HCT116 (cell line): ENCODE measurements at regions not wholly inside any gene's neighbourhood (a gene's known extent, or its start where the extent isn't known, plus 50 kb on each side); places are given as distances from the start of the nearest gene placed in this dataset.

Experiments used
- ATAC-seq: fragments of 200-7000 bp; cut with Tn5 transposase; 2 replicates; pipeline ENCODE4 v1.9.1; 2020; ENCODE audit warnings: mild to moderate bottlenecking, moderate library complexity
- BruUV-seq: library from RNA; stranded (reverse); fragments of 400-500 nt; replicated peaks from 2 replicates; lab custom pipeline; 2021; lab: Mats Ljungman, UMichigan
- CTCF ChIA-PET: fragments of 300-600 bp; sonication (Branson Sonifier 250); formaldehyde crosslinking; loops from one replicate; lab custom pipeline; 2021; ENCODE audit warnings: antibody characterized with exemption; lab: Charles Lee
- POLR2A ChIA-PET: fragments of 300-600, 350-600 bp; sonication (Branson Sonifier 250); formaldehyde crosslinking; loops from one replicate; lab custom pipeline; 2021; ENCODE audit warnings: antibody characterized with exemption; lab: Charles Lee
- RAD21 ChIA-PET, 2 experiments: fragments of 300-600 bp; sonication (Branson Sonifier 250); formaldehyde crosslinking; loops; one replicate each; lab custom pipeline; 2023; ENCODE audit warnings: low total read pairs in 2 of 2; ENCODE audit not compliant: uncharacterized antibody in 2 of 2, unreplicated experiment in 2 of 2, low non-redundant PET in 1 of 2; lab: Charles Lee
- DNase-seq: peaks from one replicate; pipeline ENCODE4 v3.0.0-alpha.2; 2010; ENCODE audit warnings: low read depth, low spot score
- H2AFZ ChIP-seq: fragments of 200-600 bp; shearing (Covaris generic), sonication (generic); 2 replicates; pipeline ENCODE4 v1.6.1; 2017; ENCODE audit warnings: low read depth, mixed run types, mixed read lengths, antibody characterized with exemption, low read length; ENCODE audit not compliant: poor library complexity, severe bottlenecking
- H3K27ac ChIP-seq: 2 replicates; pipeline ENCODE4 v1.5.1; 2012; ENCODE audit warnings: low read depth, low read length
- H3K27me3 ChIP-seq: fragments of 200-600 bp; sonication (generic); 2 replicates; pipeline ENCODE4 v1.6.1; 2016; ENCODE audit warnings: mixed run types, low read length, mixed read lengths; ENCODE audit not compliant: insufficient read depth
- H3K36me3 ChIP-seq, 2 experiments: fragments of 200-500 bp in 1 of 2; fragments of 200-600 bp in 1 of 2; sonication (Bioruptor generic) in 1 of 2; sonication (generic) in 1 of 2; 2 replicates each; pipeline versions ENCODE4 v1.5.1 to v1.6.1; 2014 to 2016; ENCODE audit warnings: low read length in 2 of 2, inconsistent platforms in 1 of 2, mixed read lengths in 1 of 2, mixed run types in 1 of 2; ENCODE audit not compliant: insufficient read depth in 2 of 2, control insufficient read depth in 1 of 2
- H3K4me1 ChIP-seq, 2 experiments: fragments of 200-600 bp in 1 of 2; sonication (generic) in 1 of 2; 2 replicates each; pipeline versions ENCODE4 v1.5.1 to v1.6.1; 2012 to 2017; ENCODE audit warnings: low read length in 2 of 2, inconsistent platforms in 1 of 2, mild to moderate bottlenecking in 1 of 2, mixed read lengths in 1 of 2, mixed run types in 1 of 2, moderate library complexity in 1 of 2; ENCODE audit not compliant: insufficient read depth in 2 of 2, control insufficient read depth in 1 of 2
- H3K4me2 ChIP-seq: fragments of 200-600 bp; sonication (generic); 2 replicates; pipeline ENCODE4 v1.6.1; 2017; ENCODE audit warnings: mixed run types, low read length, mixed read lengths
- H3K4me3 ChIP-seq, 2 experiments: fragments of 200-600 bp in 1 of 2; sonication (generic) in 1 of 2; replicated peaks in 1 of 2; 2 replicates each; pipeline ENCODE4 v1.5.1; 2011 to 2016; ENCODE audit warnings: low read length in 2 of 2, control low read depth in 1 of 2, low read depth in 1 of 2, mild to moderate bottlenecking in 1 of 2, mixed read lengths in 1 of 2, mixed run types in 1 of 2
- H3K79me2 ChIP-seq: fragments of 200-600 bp; sonication (generic); 2 replicates; pipeline ENCODE4 v1.6.1; 2017; ENCODE audit warnings: mild to moderate bottlenecking, mixed run types, low read length, moderate library complexity, mixed read lengths; ENCODE audit not compliant: insufficient read depth
- H3K9ac ChIP-seq: fragments of 200-600 bp; sonication (generic); 2 replicates; pipeline ENCODE4 v1.6.1; 2016; ENCODE audit warnings: low read length, mixed read lengths
- H3K9me2 ChIP-seq: fragments of 200-600 bp; sonication (generic), shearing (Covaris generic); 2 replicates; pipeline ENCODE4 v1.6.1; 2017; ENCODE audit warnings: mixed run types, mild to moderate bottlenecking, moderate library complexity; ENCODE audit not compliant: insufficient read depth
- H3K9me3 ChIP-seq, 2 experiments: fragments of 200-500 bp in 1 of 2; fragments of 200-600 bp in 1 of 2; sonication (Bioruptor generic) in 1 of 2; sonication (generic) in 1 of 2; 2 replicates each; pipeline ENCODE4 v1.6.1; 2014 to 2017; ENCODE audit warnings: low read length in 2 of 2, mixed read lengths in 2 of 2, inconsistent platforms in 1 of 2, low read depth in 1 of 2, mild to moderate bottlenecking in 1 of 2, mixed run types in 1 of 2, moderate library complexity in 1 of 2; ENCODE audit not compliant: control insufficient read depth in 1 of 2, insufficient read depth in 1 of 2
- H4K20me1 ChIP-seq: fragments of 200-600 bp; sonication (generic), shearing (Covaris generic); 2 replicates; pipeline ENCODE4 v1.6.1; 2017; ENCODE audit warnings: mixed run types, mild to moderate bottlenecking, moderate library complexity; ENCODE audit not compliant: insufficient read depth
- CBX3 ChIP-seq: IDR thresholded peaks from 2 replicates; pipeline ENCODE4 v1.6.1; 2012; ENCODE audit warnings: low read depth
- CEBPB ChIP-seq: IDR thresholded peaks from 2 replicates; pipeline ENCODE4 v1.6.1; 2012; ENCODE audit warnings: low read depth
- EZH2 ChIP-seq: fragments of 200-600 bp; sonication (generic); IDR thresholded peaks from 2 replicates; pipeline ENCODE4 v1.6.1; 2017; ENCODE audit warnings: antibody characterized with exemption, mixed run types
- EZH2phosphoT487 ChIP-seq: fragments of 200-600 bp; IDR thresholded peaks from 2 replicates; pipeline ENCODE4 v1.6.1; 2018; ENCODE audit warnings: antibody characterized with exemption, borderline replicate concordance
- FOSL1 ChIP-seq: IDR thresholded peaks from 2 replicates; pipeline ENCODE4 v1.6.1; 2012; ENCODE audit warnings: low read depth
- JUND ChIP-seq: IDR thresholded peaks from 2 replicates; pipeline ENCODE4 v1.6.1; 2012
- POLR2AphosphoS5 ChIP-seq: IDR thresholded peaks from 2 replicates; pipeline ENCODE4 v1.6.1; 2011; ENCODE audit warnings: mild to moderate bottlenecking, low read depth, low read length, moderate library complexity
- SP1 ChIP-seq: IDR thresholded peaks from 2 replicates; pipeline ENCODE4 v1.6.1; 2012; ENCODE audit warnings: low read depth
- SRF ChIP-seq: IDR thresholded peaks from 2 replicates; pipeline ENCODE4 v1.6.1; 2012; ENCODE audit warnings: low read depth
- TCF7L2 ChIP-seq: IDR thresholded peaks from 2 replicates; pipeline ENCODE4 v1.7.0; 2011; ENCODE audit warnings: borderline replicate concordance, inconsistent platforms; ENCODE audit not compliant: insufficient read depth, insufficient read length; ENCODE audit errors: extremely low read depth
- YY1 ChIP-seq: IDR thresholded peaks from 2 replicates; pipeline ENCODE4 v1.6.1; 2011; ENCODE audit warnings: low read length, low read depth, moderate library complexity, mild to moderate bottlenecking; ENCODE audit not compliant: insufficient replicate concordance; ENCODE audit errors: extremely low read depth
- ZFX ChIP-seq: fragments of 450-650 bp; IDR thresholded peaks from 2 replicates; pipeline ENCODE4 v1.6.1; 2017
- intact Hi-C: fragments of 100-400 bp; cut with micrococcal nuclease; formaldehyde crosslinking; loops from 2 replicates; pipeline ENCODE4 v1.10.0; 2022
- TF ChIP-seq, protein P1 (sequence below): IDR thresholded peaks from 2 replicates; pipeline ENCODE4 v1.6.1; 2012
- TF ChIP-seq, protein P2 (sequence below), 3 experiments: fragments of 200-600 bp in 1 of 3; sonication (generic) in 1 of 3; IDR thresholded peaks in 2 of 3; conservative IDR thresholded peaks in 1 of 3; 2 replicates each; pipeline ENCODE4 v1.5.1; 2012 to 2017; ENCODE audit warnings: low read depth in 2 of 3, low read length in 2 of 3, antibody characterized with exemption in 1 of 3, borderline replicate concordance in 1 of 3, control low read depth in 1 of 3, mild to moderate bottlenecking in 1 of 3, mixed read lengths in 1 of 3, mixed run types in 1 of 3, moderate library complexity in 1 of 3; ENCODE audit not compliant: insufficient read depth in 1 of 3
- TF ChIP-seq, protein P3 (sequence below): IDR thresholded peaks from 2 replicates; pipeline ENCODE4 v1.6.1; 2012; ENCODE audit warnings: low read depth
- TF ChIP-seq, protein P4 (sequence below): IDR thresholded peaks from 2 replicates; pipeline ENCODE4 v1.6.1; 2011; ENCODE audit warnings: mild to moderate bottlenecking, low read length, moderate library complexity; ENCODE audit not compliant: insufficient replicate concordance; ENCODE audit errors: extremely low read depth

DNA sequence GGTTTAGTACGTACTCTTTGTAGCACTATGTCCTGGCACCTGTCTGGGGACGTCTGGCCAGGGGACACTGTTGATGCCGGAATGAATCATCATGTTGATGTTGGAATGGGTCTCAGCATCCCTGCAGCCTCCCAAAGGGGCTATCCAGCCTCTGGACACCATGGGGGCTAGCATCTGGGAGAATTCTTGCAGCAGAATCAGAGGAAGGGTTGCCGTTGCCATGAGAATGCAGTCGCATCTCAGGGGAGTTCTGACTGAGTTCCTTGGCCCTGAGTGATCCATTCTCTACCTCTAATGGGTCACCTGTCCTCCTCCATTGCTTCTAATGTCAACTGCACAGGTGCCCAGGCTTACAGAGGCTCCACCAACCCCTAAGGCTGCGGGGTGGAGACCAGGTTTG is 129.1 kb downstream of the UQCRFS1 start:
- RAD21 ChIA-PET = no interaction called here
- Histone ChIP-seq H3K4me2 (no peak overlapping the region), H3K27me3 (no peaks in the 10 kb centered on the region), H3K79me2 (no peaks in the 10 kb centered on the region), H3K9ac (no peak overlapping the region), H3K27ac (no peak overlapping the region), H2AFZ (no peak overlapping the region), H3K4me1 (no peaks in the 10 kb centered on the region), H3K9me2 (no peaks in the 10 kb centered on the region), H3K36me3 (no peaks in the 10 kb centered on the region), H4K20me1 (no peaks in the 10 kb centered on the region), H3K9me3 (0 out of 4 replicates have a peak, but pooled peaks cover 0 to 4% of the 10 kb centered on the region in 2 experiments), H3K4me3 (no peak overlapping the region)
- DNase-seq = no peak
- no peak for ATAC-seq
- intact Hi-C loops = no loop called here
- BruUV-seq = no TSS peak
- CTCF ChIA-PET = no interaction called here
- TF ChIP-seq, protein P1, sequence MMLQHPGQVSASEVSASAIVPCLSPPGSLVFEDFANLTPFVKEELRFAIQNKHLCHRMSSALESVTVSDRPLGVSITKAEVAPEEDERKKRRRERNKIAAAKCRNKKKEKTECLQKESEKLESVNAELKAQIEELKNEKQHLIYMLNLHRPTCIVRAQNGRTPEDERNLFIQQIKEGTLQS = no peak
- TF ChIP-seq, protein P2, sequence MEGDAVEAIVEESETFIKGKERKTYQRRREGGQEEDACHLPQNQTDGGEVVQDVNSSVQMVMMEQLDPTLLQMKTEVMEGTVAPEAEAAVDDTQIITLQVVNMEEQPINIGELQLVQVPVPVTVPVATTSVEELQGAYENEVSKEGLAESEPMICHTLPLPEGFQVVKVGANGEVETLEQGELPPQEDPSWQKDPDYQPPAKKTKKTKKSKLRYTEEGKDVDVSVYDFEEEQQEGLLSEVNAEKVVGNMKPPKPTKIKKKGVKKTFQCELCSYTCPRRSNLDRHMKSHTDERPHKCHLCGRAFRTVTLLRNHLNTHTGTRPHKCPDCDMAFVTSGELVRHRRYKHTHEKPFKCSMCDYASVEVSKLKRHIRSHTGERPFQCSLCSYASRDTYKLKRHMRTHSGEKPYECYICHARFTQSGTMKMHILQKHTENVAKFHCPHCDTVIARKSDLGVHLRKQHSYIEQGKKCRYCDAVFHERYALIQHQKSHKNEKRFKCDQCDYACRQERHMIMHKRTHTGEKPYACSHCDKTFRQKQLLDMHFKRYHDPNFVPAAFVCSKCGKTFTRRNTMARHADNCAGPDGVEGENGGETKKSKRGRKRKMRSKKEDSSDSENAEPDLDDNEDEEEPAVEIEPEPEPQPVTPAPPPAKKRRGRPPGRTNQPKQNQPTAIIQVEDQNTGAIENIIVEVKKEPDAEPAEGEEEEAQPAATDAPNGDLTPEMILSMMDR (IDR thresholded peaks at IDR 0.05 in 2 of 3, conservative IDR thresholded peaks at IDR 0.05 in 1 of 3; ENCODE audit: borderline replicate concordance in 1 of 3, insufficient read depth in 1 of 3, low read depth in 2 of 3, low read length in 2 of 3) = no peak
- TF ChIP-seq CBX3 = no peak
- TF ChIP-seq JUND = no peak
- TF ChIP-seq SRF = no peak
- no peak for TF ChIP-seq CEBPB
- TF ChIP-seq, protein P3, sequence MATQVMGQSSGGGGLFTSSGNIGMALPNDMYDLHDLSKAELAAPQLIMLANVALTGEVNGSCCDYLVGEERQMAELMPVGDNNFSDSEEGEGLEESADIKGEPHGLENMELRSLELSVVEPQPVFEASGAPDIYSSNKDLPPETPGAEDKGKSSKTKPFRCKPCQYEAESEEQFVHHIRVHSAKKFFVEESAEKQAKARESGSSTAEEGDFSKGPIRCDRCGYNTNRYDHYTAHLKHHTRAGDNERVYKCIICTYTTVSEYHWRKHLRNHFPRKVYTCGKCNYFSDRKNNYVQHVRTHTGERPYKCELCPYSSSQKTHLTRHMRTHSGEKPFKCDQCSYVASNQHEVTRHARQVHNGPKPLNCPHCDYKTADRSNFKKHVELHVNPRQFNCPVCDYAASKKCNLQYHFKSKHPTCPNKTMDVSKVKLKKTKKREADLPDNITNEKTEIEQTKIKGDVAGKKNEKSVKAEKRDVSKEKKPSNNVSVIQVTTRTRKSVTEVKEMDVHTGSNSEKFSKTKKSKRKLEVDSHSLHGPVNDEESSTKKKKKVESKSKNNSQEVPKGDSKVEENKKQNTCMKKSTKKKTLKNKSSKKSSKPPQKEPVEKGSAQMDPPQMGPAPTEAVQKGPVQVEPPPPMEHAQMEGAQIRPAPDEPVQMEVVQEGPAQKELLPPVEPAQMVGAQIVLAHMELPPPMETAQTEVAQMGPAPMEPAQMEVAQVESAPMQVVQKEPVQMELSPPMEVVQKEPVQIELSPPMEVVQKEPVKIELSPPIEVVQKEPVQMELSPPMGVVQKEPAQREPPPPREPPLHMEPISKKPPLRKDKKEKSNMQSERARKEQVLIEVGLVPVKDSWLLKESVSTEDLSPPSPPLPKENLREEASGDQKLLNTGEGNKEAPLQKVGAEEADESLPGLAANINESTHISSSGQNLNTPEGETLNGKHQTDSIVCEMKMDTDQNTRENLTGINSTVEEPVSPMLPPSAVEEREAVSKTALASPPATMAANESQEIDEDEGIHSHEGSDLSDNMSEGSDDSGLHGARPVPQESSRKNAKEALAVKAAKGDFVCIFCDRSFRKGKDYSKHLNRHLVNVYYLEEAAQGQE = no peak
- no peak for TF ChIP-seq SP1
- TF ChIP-seq ZFX = no peak
- no peak for TF ChIP-seq FOSL1
- TF ChIP-seq TCF7L2 = no peak
- TF ChIP-seq, protein P4, sequence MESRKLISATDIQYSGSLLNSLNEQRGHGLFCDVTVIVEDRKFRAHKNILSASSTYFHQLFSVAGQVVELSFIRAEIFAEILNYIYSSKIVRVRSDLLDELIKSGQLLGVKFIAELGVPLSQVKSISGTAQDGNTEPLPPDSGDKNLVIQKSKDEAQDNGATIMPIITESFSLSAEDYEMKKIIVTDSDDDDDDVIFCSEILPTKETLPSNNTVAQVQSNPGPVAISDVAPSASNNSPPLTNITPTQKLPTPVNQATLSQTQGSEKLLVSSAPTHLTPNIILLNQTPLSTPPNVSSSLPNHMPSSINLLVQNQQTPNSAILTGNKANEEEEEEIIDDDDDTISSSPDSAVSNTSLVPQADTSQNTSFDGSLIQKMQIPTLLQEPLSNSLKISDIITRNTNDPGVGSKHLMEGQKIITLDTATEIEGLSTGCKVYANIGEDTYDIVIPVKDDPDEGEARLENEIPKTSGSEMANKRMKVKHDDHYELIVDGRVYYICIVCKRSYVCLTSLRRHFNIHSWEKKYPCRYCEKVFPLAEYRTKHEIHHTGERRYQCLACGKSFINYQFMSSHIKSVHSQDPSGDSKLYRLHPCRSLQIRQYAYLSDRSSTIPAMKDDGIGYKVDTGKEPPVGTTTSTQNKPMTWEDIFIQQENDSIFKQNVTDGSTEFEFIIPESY = no peak
- no peak for TF ChIP-seq POLR2AphosphoS5
- no peak for TF ChIP-seq YY1
- no peak for TF ChIP-seq EZH2phosphoT487
- no peak for TF ChIP-seq EZH2
- TF ChIP-seq, all 23 proteins: peak for 0
- POLR2A ChIA-PET = no interaction called here
